GM18867 (cell line): ENCODE measurements at regions not wholly inside any gene's neighbourhood (a gene's known extent, or its start where the extent isn't known, plus 50 kb on each side); places are given as distances from the start of the nearest gene placed in this dataset.
"Not testable (repeated sequence)": the region's sequence is repeated elsewhere in the genome, so short reads cannot be mapped to it uniquely, and the experiment has no call there.

Source experiments
- ATAC-seq: cut with Tn5 transposase; IDR thresholded peaks from one replicate; pipeline ENCODE4 v1.9.1; 2021; ENCODE audit warnings: mild to moderate bottlenecking, moderate library complexity; ENCODE audit not compliant: unreplicated experiment

DNA sequence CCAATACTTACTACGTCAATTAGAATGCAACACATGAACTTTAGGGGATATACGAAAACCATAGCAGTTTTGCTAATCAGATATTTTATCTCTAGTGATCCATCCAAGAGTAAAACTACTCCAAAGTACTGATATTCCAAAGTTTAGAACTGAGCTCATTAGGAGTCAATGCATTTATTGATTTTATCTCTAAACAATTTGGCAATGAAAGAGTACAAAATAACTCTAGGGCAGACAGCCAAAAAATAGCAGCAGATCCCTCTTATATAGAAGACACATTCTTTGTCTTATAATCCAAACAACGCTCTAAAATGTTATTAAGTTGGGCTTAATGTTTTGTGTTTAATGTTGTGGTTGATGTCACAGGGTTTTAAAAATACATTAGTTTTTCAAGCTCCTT, 923.9 kb upstream of the MAN1A1 start:
- ATAC-seq: no peak

DNA sequence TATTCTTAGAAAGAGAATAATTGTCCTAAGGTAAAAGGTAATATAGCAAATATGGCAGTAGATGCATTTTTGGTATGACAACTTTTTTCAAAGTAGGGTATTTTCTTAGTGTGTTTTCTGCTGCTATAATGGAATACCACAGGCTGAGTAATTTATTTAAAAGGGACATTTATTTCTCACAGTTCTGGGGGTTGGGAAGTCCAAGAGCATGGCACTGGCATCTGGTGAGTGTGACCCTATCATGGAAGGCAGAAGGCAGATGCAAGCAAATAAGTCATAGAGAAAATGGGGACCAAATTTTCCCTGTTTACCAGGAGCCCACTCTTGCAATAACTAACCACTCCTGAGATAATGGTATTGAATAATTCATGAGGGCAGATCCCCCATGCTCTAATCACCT, 922.5 kb upstream of the MAN1A1 start:
- no peak for ATAC-seq

DNA sequence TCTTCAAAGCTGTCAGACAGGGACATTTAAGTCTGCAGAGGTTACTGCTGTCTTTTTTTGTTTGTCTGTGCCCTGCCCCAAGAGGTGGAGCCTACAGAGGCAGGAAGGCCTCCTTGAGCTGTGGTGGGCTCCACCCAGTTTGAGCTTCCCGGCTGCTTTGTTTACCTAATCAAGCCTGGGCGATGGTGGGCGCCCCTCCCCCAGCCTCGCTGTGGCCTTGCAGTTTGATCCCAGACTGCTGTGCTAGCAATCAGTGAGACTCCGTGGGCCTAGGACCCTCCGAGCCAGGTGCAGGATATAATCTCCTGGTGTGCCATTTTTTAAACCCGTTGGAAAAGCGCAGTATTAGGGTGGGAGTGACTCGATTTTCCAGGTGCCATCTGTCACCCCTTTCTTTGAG, 918.7 kb upstream of the MAN1A1 start:
- not testable (repeated sequence) for ATAC-seq

DNA sequence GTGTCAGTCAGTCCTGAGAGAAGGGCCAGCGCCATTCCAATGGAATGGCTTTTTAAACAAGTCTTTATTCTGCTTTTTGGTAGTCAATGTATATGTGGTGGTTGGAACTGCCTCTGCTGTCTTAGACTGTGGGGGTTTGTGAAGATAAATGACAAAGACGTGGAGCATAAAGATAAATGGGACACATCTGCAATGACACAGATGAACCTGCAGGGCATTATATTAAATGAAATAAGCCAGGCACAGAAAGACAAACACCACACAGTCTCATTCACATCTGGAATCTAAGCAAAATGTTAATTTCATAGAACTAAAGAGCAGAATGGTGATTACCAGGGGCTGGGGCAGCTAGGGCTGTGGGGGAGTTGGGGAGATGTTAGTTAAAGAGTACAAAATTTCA, 912.8 kb upstream of the MAN1A1 start:
- ATAC-seq: no peak

DNA sequence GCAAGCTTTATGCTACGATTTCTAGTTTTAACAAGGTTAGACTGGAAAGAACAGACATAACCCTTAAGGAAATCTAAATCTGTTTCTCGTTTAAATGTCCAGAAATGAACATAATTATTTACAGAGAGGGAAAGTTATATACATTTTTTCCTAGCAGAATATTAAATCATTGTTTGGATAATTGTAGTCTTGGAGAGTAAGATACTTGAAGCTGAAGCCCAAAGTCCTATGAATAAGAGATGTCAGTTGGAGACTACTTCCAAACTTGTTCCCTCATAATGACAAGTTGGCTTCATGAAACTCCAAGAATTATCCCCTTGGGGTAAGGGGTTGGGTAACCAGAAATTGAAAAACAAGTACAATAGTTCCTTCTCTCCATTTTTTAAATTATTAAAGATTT, 911.1 kb upstream of the MAN1A1 start:
- ATAC-seq: no peak

DNA sequence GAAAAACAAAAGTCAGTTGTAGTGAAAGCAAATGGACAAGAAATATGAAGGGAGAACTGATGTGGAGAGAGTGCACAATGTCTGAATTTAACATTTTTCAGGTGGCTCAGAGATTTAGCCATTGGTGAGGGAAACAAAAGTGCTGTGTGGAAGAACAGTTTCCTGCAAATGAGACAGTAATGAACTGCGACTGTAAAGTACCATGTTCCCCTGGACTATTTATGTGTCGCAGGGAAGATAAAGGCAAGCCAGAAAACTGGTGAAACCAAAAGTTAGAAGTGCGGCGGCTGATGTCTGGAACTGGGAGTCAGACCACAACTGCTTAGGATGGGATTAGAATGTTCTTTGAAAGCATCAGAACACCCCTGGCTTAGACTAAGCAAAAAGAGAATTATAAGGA, 905.1 kb upstream of the MAN1A1 start:
- ATAC-seq: no peak

DNA sequence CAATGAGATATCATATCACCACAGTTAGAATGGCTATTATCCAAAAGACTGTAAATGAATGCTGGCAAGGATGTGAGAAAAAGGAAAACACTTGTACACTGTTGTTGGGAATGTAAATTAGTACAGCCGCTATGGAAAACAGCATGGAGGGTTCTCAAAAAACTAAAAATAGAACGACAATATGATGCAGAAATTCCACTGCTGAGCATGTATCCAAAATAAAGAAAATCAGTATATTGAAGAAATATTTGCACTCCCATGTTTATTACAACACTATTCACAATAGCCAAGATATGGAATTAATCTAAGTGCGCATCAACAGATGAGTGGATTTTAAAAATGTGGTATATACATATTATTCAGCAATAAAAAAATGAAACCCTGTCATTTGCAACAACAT, 898.9 kb upstream of the MAN1A1 start:
- no peak for ATAC-seq

DNA sequence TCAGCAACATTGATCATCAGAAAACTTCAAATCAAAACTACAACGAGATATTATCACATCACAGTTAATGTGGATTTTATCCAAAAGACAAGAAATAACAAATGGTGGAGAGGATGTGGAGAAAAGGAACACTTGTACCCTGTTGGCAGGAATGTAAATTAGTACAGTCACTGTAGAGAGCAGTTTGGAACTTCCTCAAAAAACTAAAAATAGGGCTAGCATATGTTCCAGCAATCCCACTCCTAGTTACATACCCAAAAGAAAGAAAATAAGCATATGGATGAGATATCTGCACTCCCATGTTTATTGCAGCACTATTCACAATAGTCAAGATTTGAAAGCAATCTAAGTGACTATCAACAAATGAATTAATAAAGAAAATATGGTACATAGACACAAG, 887.7 kb upstream of the MAN1A1 start:
- ATAC-seq: no peak

DNA sequence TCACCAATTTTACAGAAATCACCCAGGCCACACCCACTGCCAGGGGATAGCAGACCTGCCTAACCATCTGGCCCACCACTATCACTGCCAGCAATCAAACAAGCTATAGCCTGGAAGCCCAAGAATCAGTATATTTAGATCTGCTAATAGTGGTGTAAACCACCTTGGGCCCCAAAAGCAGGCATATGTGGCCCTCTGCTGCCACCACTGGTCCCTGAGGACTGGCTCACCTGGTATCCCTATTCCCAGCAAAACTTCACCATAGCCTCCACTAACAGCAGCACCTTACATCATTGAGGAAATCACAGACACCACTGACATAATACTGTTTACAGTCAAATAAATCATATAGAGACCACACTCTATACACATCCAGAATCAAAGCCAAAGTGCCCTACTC, 880.4 kb upstream of the MAN1A1 start:
- no peak for ATAC-seq

DNA sequence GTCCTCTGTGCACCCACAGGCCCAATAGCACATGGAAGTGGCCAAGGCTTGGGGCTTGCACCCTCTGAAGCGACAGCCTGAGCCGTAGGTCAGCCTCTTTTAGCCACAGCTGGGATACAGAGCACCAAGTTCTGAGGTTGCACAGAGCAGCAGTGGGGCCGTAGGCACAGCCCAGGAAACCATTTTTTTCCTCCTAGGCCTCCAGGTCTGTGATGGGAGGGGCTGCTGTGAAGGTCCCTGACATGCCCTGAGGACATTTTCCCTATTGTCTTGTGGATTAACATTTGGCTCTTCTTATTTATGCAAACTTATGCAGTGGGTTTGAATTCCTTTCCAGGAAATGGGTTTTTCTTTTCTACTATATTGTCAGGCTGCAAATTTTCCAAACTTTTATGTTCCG, 878.7 kb upstream of the MAN1A1 start:
- no peak for ATAC-seq

DNA sequence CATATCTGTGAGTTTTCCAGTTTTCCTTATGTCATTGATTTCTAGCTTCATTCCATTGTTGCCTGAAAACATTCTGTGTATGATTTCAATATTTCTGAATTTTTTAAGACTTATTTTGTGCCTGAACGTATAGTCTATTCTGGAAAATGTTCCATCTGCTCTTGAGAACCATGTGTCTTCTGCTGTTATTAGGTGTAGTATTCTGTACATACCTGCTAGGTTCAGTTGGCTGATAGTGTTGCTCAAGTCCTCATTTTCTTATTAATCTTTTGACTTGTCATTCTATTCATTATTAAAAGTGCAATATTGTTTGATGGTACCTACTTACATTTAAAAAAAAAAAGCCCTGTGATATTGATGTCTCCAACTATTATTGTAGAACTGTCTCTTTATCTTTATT, 869.8 kb upstream of the MAN1A1 start:
- ATAC-seq: no peak

DNA sequence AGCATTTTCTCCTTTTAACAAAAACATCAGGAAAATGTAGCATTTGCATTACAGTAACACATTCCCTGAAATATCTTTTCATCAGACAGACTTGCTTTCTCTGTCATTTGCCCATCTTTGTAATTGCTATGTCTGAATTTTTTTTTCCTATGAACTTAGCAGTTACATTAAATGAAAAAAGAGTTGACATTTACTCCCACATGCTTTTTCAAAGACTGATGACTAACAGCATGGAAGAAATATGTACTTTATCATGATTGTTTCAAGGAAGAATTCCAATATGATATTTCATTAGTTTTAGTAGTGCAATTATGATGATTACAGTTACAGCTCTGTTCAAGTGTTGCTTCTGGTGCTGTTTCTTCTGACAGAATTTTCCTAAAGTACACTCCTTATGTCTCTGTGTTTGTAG, 864.5 kb upstream of the MAN1A1 start:
- no peak for ATAC-seq

DNA sequence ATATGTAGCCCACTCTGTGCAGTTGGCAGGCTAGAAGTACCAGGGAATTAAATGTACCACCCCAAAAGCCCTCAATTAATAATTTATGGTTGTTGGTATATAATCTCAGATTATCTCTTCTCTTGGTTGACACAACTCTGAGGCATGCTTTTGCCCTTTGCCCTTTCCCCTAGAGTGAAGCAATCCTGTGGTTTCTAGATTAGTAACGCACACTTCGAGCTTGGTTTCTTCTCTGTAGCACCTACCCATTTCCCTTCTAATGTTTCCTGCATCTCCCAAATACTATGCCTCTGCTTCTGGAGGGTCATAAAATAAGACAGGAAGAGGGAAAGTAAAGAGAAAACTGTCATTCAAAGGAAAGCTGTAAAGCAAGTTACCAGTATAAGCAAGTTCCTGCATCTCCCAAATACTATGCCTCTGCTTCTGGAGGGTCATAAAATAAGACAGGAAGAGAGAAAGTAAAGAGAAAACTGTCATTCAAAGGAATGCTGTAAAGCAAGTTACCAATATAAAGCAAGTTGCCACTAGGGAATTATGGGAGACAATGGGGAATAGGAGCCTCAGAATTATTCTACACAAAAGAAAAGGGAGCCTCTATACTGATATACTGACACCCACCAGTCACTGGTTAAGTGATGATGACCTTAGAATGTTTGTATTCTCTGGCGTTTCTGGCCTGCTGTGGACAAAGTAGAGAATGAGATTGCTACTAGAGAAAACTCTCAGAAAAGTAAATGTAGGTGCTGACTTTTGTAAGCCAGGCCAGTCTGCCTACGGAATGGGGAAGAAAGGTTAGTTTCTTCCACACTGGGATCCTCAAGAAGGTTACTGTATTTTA, 862.6 kb upstream of the MAN1A1 start:
- no peak for ATAC-seq

DNA sequence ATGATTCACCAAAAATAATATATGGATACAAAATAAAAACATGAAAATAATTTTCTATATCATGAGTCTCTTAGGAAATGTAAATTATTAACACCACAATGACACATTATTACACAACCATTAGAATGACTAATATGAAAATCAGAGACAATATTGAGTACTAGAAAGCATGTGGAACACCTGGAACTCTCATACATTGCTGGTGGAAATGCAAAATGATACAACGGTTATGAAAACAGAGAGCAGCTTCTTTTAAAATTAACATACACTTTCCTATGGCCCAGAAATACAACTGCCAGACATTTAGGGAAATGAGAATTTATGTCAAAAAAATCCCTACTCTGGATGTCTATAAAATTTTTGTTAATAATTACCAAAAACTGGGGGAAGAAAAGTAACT, 853.3 kb upstream of the MAN1A1 start:
- ATAC-seq: no peak

DNA sequence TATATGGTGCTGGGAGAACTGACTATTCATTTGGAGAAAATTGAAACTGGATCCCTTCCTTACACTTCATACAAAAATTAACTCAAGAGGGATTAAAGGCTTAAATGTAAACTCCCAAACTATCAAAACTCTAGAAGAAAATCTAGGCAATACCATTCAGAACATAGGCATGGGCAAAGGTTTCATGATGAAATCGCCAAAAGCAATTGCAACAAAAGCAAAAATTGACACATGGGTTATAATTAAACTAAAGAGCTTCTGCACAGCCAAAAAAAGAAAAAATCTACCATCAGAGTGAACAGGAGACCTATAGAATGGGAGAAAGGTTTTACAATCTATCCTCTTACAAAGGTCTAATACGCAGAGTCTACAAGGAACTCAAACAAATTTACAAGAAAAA, 851.3 kb upstream of the MAN1A1 start:
- no peak for ATAC-seq

DNA sequence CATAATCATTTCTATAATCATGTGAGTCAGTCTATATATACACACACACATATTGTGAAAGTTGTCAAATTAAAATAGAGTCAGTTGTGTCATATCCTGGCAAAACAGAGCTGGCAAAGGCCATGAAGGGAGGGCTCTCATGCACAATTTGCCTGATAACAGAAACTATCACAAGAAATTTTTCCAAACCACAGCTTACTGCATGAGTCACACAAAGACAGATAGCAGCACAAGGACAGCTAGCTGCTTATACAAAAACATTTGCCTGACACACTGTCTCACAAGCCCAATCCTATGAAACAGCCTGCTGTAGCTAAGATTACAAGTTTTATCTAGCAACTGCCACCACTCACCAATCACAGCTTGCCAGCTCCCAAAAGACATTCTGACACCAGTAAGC, 848.5 kb upstream of the MAN1A1 start:
- ATAC-seq: no peak

DNA sequence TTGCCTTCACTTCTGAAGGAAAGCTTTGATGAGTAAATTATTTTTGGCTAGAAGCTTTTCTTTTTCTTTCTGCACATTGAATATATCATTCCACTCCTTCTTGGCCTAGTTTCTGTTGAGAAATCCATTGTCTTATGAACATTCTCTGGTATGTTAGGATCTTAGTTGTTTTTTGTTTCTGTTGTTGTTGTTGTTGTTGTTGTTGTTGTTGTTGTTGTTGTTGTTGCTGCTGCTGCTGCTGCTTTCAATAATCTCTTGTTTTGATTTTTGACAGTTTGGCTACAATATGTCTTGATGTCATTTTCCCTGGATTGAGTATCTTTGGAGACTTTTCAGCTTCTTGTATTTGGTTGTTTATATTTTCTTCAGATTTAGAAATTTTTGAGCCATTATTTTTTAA, 836.5 kb upstream of the MAN1A1 start:
- no peak for ATAC-seq

DNA sequence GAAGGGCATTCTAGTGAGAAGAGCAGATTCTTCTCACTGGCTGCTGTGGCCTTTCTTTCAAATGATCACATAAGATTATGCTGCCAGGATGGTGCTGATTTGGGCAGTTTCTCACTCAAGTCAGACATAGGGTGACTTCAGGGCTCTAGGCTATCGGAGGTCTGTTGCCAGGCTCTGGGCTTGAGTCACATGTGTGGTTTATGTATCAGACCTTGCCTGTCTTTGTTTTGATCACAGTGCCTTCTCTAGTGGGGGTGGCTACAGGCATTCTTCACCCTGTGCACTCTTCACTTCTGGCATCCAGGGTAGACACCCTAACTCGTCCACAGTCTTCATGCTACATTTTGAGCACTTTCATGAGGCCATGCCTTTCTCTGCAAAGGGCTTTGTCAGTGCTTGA, 823.7 kb upstream of the MAN1A1 start:
- ATAC-seq: no peak

DNA sequence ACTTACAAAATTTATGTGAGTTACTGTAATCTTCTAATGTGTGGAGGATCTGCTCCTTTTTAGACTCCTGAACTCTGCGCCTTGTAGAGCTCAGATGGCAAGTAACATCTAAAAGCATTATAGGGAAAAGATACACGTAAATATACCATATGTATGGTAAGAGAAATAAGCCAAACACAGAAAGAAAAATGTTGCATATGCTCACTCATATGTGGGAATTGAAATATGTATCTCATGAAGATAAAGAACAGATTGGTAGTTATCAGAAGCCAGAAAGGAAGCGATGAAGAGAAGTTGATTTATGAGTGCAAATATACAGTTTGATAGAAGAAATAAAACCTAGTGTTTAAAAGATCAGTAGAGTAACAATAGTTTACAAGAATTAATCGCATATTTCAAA, 815.0 kb upstream of the MAN1A1 start:
- no peak for ATAC-seq

DNA sequence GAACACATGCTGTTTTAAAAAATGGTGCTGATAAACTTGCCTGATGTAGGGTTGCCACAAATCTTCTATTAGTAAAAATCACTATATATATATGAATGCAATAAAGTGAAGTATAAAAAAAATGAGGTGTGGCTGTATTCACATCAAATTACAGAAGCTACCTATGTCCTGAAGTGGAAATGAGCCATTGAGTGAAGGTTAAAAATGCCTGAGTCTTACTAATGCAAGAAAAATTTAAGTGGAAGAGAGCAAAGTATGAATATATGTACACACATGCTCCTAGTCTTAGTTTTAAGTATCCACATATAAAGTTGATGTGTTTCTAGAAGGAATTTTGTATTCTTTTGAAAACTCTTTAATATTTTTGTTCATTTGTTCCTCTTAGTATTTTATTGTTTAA, 808.3 kb upstream of the MAN1A1 start:
- ATAC-seq: no peak

DNA sequence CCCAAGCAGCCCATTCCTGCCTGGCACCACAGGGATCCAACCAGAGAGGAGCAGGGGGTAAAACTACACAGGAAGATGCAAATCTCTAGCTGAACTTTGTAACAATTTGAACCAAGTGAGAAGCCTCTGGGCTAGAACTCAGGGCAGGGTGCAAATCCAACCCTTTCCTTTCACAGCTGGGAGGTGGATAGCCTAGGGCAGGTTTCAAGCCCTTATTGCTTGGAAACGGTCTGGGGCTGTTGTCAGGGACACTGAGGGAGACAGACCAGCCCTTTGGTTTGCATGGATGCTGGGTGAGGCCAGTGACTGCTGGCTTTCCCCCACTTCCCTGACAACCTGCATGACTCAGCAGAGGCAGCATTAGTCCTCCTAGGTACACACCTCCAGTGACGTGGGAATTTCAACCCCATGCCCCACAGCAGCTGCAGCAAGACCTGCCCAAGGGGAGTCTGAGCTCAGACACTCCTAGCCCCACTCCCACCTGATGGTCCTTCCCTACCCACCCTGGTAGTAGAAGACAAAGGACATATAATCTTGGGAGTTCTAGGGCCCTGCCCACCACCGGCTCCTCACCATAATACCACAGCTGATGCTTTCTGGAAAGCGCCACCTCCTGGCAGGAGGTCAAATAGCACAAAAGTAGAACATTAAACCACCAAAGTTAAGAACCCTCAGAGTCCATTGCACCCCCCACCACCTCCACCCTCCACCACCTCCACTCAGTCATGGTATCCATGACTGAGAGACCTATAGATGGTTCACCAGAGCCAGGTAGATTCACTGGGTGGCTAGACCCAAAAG, 797.7 kb upstream of the MAN1A1 start:
- no peak for ATAC-seq

DNA sequence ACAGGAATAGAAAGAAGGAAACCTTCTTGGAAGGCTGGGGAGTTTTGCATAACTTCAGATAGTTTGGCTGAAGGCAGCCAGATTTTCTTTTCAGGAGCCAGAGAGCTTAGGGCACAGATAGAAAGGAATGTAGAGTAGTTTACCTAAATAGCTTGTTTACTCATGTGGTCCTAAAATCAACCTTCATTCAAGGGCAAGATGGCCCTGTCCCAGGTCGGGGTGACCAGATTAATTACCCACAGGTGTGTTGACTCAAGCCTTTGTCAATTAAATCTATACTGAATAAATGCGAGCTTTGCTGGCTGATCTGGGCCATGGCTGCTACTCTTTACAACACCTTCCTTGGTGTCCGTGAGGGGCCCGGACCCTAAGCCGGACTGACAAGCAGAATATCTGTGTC, 792.0 kb upstream of the MAN1A1 start:
- no peak for ATAC-seq
